ENCODE measurements at regions not wholly inside any gene's neighbourhood (a gene's known extent, or its start where the extent isn't known, plus 50 kb on each side); places are given as distances from the start of the nearest gene placed in this dataset.
A peak's percentile ranks its signal among the peaks of the same experiment; 100 is the strongest.

DNA sequence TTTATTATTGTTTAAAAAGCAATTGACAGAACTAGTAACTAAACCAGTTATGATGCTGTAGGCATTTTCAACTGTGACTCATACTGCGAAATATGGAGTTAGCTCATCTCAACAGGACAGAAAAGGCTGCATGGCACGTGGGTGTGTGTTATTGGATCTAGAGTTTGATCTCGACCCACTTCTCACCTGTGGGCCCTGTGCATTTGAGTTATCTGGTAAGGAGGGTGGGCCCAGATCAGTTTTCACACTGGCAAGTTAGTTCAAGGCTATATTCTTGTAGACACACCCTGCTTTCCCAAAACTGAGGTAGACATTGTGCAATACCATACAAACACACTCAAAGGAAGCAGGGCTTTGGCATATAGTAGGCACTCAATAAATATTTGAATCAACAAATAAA is 71.3 kb upstream of the PRDX6 start:
- no peak for DNase-seq

DNA sequence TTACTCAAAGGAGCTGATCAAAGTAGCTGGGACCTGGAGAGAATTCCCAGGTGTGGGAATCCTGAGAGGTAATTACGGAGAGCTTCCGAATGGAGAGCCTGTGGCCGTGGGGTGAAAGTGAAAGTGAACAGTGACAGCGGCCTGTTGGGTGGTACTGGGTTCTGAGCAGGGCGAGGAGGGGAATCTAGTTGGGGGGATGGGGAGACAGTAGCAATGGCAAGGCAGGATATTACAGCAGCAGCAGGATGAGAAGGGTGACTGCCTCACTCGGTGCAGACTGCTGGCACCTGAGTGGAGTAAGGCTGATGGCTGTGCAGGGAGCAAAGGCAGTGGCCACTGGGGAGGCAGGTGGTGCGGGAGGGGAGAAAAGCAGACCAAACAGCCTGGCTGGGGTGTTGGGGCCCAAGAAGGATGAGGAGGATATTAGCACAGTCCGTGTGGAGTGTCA is 70.3 kb upstream of the PRDX6 start:
- no peak for DNase-seq

DNA sequence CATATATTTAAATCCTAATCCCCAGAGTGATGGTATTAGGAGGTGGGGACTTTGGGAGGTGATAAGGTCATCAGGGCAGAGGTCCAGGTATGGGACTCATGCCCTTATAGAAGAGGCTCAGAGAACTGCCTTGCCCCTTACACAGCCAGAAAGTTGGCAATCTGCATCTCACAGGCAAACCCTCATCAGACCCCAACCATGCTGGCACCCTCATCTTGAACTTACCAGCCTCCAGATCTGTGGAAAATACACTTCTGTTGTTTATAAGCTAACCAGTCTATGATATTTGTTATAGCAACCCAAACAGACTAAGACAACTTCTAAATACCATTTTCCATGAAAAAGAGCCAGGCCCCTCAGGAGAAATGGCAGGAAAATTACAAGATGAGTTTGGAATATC is 69.3 kb upstream of the PRDX6 start:
- DNase-seq: no peak

DNA sequence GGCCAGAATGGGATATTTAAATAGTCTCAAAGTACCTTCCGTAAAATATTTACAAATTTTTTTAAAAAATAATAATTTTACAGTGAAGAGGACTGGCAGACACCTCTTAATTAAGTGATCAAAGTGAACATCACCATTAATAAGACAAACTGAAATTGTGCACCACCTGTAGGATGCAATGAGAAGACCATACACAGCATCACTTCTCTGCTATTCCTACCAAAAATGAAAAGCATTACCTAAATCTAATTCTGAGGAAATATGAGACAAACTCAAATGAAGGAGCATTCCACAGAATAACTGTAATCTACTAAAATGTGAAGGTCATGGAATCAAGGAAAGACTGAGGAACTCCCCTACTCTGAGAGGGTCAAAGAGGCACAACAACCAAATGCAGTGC is 68.2 kb upstream of the PRDX6 start:
- DNase-seq: no peak

DNA sequence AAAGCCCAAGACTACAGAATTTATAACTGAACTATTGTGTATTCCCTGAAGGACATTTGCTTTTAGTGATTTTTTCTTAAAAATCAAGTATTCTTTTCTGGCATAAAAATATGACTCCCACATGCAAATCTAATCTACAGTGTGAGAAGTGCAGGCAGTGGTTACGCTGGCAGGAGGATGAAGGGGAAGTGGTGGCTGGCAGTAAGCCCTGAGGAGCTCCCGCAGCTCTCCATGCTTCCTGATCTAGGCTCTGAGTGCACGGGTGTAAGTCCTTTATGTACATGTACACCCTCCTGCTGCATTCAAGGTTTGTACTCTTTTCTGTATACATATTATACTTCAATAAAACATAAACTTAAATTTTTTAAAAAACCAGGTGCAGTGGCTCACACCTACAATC is 67.5 kb upstream of the PRDX6 start:
- DNase-seq: no peak

DNA sequence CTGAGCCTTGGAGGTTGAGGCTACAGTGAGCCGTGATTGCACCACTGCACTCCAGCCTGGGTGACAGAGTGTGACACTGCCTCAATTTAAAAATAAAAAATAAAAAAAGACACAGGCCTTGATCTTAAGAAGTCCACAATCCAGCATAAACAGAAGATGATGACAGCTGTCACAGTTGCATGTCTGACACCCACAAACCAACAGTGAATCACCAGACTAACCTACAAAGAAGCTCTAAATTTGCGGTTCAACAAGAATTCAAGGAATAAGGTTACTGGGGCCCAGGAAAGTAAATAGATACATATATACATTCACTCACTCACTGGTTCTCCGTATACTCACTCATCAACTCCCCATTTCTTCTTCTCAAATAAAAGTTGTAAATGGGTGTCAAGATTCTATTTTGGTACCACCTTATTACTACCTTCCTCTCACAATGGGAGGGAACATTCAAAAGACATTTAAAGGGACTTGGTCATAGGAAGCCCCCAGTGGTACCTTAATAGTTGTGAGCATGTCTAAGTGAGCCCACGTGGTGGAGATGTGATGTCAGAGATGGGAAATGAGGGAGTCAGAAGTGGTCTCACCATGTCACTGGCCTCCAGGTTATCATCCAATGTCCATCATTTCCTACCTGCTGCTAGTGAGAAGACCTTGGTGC is 66.9 kb upstream of the PRDX6 start:
- DNase-seq: no peak

DNA sequence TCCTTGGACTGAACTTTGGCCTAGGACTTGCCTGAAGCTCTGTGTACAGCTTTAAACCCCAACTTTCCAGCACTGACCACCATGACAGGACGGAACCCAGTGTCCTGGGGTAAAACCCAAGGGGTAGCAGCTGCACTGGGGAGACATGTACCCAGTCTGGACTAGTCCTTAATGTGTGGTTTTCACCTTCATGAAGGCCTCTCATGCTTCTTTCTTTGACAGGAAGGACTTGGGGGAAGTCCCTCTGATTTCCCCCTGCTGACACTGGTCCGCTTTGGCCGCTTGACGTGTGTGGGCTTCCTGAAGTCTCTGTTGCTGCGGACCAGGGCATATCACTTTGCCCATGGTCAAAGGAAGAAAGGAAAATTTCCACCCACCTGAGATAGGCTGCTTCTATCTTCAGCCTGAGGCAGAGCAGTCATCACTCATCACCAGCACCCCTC is 66.3 kb upstream of the PRDX6 start:
- no peak for DNase-seq

DNA sequence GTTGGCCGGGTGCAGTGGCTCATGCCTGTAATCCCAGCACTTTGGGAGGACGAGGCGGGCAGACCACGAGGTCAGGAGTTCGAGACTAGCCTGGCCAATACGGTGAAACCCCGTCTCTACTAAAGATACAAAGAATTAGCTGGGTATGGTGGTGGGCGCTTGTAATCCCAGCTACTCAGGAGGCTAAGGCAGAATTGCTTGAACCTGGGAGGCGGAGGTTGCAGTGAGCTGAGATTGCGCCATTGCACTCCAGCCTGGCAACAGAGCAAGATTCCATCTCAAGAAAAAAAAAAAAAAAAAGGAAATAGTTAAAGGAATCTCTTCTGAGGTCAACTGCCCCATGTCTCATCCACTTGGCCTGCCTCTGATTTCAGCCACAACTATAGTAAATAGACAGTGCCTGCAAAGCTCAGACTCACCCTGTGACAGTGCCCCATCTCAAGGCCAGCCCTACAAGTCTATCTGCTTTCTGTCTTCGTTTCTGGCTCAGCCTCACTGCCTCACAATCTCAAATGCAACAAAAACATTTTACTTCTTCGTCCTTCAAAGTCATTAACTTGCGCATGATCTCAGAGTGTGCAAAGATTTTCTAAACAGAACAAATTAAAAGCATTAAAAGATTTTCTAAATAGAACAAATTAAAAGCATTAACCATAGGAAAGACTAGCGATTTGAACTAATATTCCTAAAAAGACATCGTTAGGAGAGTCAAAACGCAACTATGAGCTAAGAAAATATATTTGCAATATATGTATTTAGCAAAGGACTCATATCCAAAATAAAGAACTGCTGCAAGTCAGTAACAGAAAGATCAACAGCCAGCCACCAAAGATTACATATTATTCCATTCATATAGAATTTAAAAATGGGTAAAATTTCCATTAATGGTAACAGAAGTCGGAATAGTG is 65.0 kb upstream of the PRDX6 start:
- no peak for DNase-seq

DNA sequence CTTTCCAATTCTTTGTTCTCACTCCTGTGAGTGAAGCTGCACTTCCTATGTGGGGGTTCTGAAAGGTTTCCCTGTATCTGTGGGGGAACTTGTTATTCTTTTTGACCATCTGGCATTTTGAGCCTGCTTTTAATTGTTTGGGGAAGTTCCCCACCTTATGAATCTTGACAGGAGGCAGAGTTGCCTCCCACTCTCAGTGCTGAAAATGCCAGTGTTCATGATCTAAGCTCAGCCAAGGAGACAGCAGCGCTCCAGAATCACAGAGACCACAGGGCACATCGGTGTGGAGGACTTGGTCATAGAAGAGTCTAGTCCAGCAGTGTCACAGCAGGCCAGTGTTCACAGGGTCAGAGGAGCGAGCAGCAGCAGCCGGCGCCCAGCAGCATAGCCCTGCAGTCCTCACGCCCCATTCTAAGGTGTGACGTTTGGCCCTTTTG is 63.8 kb upstream of the PRDX6 start:
- DNase-seq: no peak

DNA sequence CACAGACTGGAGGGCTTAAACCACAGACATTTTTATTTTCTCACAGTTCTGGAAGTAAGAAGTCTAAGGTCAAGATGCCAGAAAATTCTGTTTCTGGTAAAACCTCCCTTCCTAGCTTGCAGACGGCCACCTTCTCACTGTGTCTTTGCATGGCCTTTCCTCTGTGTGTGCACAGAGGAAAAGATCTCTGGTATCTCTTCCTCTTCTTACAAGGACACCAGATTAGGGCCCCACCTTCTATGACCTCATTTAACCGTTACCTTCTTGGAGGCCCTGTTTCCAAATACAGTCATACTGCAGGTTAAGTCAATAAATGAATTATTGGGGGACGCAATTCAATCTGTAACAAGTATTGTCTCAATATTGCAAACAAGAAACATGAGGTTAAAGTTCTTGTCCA is 63.0 kb upstream of the PRDX6 start:
- DNase-seq: no peak

DNA sequence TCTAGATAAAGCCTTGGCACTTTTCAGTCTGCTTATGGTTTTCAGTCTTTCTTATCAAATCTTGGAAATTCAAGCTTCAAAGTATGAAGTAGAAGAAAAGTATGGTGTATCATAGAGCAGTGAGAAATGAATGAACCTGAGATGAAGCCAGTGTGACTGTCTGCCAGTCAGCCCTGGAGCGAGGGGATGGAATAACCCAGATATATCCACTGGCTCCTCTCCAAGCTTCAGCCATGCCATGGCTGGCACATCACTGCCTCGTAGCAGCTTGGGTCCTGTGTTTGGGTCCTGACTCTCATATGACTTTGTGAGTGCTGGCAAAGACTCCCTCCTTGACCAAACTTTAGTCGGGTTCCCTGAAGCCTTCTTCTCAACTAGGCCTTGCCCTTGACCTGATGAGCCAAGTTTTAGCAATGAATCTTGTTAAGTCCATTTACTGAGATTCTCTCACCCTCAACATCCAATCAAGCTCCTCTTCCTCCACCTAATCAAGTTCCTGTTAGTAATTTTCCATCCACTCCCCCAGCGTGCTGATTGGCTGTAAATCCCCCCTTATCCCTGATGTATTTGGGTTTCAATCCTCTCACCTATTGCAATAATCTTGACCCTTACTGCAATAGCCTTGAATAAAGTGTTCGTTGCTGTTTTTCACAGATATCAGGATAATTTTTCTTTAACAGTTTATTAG is 62.5 kb upstream of the PRDX6 start:
- no peak for DNase-seq

DNA sequence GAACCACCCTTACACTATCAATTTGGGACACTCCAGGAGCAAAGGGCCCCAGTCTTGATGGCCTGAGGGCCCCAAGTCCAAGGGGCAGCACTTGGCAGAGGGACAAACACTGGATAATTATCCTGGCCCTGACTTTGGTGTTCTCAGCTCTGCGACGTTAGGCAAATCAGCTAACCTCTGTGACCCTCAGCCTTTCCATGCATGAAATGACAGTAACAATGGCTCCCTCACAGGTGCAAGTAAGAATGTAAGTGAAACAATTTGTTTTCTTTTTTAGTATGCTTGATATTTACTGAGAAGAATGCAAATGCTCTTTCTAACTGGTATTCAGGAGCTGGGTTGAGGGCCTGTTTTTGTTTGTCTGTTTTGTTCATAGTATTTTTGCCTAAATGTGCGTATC is 61.6 kb upstream of the PRDX6 start:
- no peak for DNase-seq

DNA sequence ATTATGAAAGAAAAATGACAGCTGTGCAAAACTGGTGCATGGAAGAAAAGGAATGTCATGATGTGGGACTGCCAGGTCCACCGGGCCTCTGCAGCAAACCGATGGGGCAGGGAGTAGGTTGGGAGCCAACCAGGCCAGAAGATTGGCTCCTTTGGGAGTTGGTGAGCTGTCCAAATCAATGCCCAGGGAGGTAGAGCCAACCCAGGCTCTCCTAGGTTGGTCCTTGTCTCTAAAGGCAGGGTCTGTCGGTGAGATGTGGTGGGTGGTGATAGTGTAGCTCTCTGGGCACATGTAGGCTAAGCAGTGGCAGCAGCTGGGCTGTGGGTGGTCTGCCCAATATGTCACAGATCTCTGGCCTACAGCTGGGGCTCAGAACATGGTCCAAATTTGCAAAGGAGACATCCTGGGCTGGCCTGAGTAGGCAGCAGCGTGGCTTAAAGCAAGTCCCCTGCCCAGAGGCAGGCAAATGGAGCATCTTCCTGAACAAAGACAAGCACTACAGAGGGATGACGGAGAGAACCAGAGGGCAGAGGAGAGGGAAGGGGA is 61.2 kb upstream of the PRDX6 start:
- no peak for DNase-seq

DNA sequence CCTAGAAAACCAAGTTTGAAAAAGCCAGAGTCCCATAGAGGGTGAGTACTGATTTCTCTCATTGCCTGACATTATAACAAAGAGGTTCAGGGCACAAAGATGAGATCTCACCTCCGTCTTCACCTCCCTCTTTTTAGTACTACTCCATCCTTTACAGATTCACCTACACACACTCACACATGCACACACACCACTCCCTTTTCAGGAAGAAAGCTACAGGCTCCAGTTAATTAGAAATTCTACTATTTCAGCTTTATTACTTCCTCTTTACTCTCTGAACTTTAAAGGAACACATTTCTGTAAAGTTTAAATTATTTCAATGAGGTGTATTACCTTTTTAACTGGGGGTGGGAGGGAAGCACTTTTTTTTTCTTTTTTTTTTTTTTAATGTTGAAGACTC is 59.6 kb upstream of the PRDX6 start:
- DNase-seq: no peak

DNA sequence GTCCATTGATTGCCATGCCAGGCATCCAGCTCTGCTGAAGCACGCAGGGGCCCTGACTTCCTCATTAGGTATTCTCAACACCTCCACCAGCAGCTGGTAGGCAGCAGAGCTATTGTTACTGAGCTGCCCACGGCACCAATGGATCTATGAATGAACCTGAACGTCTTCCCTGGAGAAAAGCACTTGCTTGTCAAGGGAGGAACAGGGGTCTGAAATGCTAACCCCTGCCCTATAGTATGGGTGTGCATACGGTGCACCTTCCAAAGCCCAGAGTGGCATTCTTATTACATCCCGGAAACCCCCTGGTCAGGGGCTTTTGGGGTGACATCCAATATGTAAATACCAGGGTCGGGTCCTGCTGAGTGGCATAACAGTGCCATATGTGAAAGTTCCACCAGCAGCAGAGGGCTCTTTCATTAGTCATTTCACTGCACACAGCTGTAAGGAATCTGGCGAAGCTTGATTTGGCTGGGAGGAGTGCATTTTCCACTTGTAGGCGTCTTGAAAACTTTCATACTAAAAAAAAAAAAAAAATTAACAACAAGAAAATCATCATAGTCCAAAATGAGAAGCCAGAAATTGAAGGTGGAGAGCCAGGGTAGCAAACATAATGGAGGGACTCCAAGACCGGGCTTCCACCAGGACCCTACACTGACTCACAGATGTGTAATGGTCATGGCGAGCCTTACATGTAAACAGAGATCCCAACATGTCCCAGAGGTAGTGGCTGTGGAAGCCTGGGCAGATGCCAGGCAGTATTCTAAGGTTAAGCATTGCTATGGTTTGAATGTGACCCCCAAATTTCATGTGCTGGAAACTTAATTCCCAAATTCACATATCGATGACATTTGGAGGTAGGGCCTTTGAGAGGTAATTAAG is 58.8 kb upstream of the PRDX6 start:
- DNase-seq: no peak

DNA sequence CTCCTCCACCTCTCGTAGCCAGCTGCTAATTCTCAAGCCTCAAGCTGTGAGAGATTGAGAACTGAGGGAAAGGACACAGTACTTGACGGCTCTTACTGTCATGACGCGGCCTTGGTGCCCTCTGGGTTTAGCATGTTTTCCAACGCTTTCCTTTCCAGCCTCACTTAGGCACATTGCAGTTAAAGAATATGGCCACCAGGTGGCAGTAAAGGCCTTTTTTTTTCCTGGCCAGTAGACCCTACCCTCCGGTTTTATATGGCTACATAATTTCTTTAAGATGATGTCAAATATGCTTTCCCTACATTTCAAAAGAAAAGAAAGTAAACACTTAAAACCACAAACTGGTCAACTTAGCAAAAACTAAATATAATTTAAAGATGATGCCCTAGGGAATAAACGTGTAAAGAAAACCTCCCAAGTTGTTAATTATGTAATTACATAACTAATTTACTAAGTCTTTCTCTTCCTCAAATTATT is 56.8 kb upstream of the PRDX6 start:
- peak; percentile 66 for DNase-seq

DNA sequence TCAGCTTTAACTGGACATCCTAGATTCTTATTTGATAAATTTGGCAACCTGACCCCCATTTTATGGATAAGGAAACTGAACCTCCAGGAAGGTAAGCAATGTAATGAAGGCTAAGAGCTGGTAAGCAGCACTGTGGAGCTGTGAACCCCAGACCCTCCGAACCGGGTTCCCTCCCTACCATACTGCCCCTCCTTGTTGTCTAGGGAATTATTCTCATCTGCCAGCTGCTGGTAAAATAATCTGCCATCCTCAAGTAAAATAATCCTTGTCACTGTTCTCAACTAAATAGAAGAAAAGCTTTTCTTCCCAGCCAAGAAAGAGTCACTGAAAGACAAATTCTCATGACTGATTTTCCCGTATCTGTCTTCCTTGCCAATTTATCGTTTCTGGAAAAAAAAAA is 55.8 kb upstream of the PRDX6 start:
- peak; percentile 5 for DNase-seq

DNA sequence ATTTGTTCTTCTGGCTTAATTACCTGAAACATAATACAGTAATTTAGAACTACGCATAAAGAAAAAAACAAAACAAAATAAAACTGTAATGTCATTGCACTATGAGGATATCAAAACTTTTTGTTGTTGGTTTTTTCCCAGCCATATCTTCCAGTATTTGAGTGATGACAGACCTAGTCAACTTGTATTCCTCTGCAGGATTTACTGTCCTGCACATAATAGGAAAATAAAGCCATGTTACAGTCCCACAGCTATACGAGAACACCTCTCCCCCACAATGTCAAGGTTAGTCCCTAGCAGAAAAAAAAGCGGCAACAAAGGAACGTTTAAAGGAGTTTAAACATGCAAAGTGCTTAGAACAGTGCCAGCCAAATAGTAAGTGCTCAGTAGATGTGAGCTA is 55.3 kb upstream of the PRDX6 start:
- no peak for DNase-seq

DNA sequence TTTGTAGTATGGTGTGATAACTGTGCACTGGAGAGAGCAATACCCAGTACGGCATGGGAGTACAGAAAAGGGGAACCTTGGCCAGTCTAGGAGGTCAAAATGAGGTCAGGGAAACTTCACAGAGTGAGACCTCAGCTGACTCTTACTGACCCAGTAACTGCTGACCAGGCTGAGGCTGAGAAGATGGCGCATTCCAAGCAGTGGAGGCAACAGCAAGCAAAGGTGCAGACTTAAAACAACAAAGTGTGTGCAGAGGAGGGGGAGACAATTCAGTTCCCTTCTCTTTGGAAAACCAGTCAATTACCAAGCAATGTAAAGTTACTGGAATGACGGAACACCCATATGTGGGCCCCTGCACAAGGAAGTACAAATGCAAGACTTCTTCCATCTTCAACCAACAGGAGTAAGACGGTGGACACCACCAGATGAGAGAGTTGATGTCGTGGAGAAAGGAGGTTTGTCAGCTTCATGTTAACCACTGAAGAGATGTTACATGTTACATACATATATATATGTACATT is 54.6 kb upstream of the PRDX6 start:
- no peak for DNase-seq

DNA sequence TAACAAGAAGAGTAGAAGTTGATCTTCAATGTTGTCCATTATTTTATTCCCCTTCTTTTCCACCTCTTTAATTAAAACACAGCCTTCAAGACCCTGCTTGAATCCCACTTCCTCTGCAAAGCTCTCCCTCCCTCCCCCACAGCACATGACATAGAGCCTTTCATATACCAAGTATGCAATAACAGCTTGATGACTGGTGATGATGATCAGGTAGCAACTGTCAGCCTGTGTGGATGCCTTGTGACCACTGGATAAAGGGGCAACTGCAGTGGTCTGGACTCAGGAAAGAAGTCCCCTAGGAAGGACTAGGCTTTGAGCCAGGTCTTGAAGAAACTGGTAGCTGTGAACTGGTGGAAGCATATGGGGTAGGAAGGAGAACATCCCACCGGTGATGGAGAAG is 53.8 kb upstream of the PRDX6 start:
- no peak for DNase-seq

DNA sequence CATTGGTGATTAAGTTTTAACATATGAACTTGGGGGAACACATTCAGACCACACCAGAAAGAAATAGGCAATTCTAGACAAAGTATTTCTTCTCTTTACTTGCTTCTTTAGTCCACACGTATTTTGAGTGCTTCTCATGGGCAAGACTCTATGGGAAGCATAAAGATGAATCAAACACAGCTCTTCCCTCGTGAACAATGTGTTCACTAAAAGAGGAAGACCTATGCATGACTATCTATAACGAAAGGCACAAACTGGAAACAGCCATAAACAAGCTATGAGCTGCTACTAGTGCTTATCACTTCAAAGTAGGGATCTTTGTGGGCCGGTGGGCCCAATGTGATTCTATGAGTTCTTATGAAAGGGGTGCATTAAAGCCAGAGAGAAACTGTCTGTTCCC is 53.0 kb upstream of the PRDX6 start:
- DNase-seq: no peak

DNA sequence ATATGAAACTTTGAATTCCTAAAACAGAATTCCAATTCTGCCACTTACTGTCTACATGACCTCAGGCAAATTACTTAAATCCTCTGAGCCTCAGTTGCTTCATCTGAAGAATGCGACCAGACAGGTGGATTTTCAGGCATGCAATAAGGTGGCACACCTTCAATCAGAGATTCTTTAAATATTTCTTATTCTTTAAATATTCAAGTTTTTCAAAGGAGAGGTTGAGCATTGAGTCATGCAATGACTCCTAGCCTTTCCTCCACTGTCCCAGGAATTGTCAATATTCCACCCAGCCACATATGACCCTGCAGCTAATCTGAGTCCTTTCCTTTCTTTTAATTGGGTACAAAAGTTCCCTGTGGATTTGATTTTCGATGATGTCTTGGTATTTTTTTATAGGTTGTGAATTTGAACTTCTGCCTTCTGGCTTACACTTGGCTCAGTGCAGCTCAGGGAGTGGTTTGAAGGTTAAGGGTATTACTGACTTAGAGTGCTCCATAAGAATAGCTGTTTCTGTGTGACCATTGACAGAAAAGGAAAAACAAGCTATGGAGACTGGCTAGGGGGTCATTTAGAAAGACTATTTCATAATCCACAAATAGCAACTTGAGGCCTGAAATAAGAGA is 52.2 kb upstream of the PRDX6 start:
- DNase-seq: no peak

Measured in NCI-H2171 treated with DMSO at 0.1 percent for 48 hours (cell line).